ENCODE measurements at regions not wholly inside any gene's neighbourhood (a gene's known extent, or its start where the extent isn't known, plus 50 kb on each side); places are given as distances from the start of the nearest gene placed in this dataset.
"Not testable (repeated sequence)": the region's sequence is repeated elsewhere in the genome, so short reads cannot be mapped to it uniquely, and the experiment has no call there.

DNA sequence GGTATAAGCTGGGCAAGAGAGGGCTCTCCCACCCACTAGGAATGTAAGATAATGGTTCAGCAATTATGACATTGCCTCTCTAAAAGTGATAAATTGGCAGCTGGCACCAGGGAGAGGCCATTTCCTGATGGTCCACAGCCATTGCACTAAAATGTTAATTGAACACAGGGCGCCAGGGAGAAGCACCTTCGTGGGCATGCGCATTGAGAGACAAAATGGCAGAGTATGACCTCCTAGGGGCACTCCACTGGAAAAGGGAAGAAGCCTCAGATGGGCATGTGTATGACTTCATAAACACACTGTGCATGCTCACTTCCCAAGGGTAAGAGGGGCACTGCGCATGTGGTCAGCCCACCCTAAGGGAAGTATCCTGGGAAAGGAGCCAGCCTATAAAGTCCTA lies 419.2 kb downstream of the AGTPBP1 start:
- no peak for DNase-seq

DNA sequence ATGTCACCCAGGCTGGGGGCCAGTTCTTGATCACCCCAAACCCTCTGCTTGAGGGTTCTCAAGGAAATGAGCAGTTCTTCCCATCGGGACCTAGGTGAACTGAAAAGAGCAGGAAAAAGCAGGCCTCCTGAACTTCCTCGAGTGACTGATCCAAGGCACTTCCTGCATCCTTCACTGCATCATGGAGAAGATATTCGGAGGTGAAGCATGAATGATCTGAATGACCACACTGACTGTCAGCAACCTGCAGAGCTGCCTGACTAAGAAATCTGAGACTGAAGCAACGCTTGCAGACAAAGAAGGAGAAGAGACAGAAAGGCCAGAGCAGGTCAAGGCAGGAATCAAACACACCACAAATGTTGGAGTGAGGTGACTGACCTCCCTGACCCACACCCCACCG lies 420.2 kb downstream of the AGTPBP1 start:
- no peak for DNase-seq

DNA sequence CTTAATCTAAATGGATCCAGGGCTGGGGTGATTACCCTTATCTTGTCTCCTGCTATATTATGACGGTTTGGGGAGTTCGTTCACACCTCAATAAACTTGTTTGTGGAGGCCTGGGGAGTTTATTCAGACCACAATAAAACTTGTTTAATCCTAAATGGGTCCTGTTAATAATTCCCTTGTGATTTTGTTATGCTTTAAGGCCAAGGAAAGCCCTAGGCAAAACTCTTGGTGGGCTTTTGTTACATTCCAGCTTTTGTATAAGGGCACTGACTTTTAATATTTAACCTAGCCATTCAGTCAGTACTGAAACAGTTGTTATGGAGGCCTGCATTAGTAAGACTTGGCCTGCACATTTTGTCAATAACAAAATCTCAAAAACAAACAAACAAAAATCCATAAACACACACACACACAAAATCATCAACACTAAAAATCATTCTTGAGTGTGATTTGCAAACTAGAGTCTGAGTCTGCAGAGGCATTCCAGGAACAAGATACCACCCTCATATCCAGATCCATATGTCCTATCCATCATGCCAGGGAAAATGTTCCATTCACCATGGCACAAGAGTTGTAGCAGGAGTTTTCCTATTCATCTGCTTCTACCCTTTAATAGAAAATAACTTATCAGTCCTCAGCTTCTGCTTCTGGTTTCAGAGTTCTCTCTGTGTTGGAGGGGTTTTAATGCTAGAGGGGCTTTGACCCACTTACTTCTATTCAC lies 421.7 kb downstream of the AGTPBP1 start:
- no peak for DNase-seq

DNA sequence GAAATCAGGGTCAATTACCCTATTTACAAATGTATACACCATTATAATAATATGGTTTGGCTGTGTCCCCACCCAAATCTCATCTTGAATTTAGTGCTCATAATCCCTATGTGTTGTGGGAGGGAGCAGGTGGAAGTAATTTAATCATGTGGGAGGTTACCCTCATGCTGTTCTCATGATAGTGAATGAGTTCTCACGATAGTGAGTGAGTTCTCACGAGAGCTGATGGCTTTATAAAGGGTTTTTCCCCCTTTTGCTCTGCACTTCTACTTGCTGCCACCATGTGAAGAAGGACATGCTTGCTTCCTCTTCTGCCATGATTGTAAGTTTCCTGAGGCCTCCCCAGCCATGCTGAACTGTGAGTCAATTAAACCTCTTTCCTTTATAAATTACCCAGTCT lies 426.2 kb downstream of the AGTPBP1 start:
- DNase-seq: not testable (repeated sequence)

DNA sequence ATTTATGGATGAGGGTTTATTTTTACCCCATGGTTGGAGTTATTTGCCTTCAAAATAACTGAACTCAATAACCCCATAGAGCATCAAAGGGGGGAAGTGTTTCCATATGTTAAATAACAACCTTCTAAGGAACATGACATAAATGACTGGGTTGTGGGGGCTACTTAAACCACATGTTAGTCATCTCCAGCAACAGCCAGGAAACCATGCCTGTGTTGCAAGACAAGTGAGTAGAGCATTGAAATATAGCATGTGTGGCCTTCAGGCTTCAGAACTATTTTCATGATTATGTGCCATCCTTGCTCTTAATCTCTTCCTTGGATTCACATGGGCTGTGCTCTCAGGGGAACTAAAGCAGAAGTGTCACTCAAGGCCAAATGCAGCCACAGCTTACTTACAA lies 431.2 kb downstream of the AGTPBP1 start:
- no peak for DNase-seq

DNA sequence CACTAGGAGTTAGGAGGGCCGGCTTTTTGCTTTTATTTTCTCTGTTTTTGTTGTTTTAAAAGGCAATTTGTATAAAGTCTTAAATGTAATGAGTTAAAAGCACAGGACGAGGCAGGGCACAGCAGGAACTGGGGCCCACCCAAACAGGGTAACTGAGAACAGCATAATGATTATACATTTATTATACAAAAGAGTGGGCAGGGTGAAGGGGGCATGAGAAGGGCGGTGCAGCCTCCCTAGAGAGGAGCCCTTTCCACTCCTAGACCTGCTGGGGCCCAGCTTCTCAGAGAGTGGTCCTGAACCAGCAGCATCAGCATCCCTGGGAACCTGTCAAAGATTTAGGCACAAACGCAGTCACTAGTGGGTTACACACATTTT lies 438.0 kb downstream of the AGTPBP1 start:
- no peak for DNase-seq

DNA sequence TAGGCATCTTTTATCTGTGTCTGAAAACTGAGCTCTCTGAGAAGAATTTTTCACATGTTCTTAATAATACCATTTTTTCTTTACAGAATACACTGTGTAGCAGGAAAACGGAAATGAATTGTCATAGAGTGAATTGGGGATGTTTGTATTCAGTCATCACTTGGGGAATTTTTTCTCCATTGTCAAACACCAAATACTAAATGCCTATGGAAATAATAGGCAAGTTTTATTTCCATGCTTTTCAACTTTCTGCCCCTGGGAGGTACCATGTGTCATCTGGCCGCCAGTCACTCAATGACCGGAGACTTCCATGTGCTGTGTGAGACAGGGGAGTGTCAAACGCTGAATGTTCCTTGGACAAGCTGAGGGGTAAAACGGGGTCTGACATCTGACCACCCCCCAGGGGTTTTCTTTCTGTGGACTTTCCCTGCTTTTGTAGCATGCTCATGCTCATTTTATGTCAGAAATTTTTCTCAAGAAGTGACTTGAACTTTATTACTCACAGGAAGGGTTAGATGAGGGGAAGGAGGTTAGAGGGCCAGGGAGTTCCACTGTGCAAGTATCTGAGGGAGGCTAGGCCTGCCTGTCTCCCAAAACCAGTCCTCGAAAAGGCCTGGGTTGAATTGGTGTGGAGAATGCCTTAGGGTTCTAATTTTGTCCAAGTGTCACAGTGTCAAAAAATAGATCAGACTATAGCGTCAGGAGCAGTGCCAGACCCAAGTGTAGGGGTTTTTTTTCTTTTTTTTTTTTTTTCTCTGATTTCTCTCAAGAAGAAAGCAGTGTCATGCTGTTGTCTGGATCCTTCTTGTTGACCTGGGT lies 438.6 kb downstream of the AGTPBP1 start:
- no peak for DNase-seq

DNA sequence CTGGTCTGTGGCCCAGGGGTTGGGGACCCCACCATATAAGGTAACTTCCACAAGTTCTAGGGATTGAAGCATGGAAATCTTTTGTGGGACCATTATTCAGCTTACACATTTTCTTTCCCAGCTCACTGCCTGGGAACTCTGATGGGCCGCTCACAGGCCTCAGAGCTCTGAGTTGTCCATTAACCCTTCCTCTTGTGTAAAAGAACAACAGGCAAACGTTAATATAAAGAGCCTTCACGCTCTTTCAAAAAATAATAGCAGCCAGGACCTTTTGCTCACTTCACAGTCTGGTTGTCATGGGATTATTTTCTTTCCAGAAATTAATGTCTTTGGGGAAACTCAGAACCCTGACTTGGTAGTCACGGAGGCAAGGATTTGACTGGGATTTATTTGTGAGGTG lies 443.3 kb downstream of the AGTPBP1 start:
- no peak for DNase-seq

DNA sequence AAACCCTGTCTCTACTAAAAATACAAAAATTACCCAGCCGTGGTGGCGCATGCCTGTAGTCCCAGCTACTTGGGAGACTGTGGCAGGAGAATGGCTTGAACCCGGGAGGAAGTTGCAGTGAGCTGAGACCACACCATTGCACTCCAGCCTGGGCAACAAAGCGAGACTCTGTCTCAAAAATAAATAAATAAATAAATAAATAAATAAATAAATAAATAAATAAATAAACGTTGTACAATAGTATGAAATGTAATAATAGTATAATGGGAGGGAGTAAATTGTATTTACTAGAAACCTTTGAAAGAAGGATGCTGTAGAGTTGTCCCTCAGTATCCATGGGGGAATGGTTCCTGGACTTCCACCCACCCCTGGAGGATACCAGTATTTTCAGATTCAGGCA lies 446.5 kb downstream of the AGTPBP1 start:
- not testable (repeated sequence) for DNase-seq

DNA sequence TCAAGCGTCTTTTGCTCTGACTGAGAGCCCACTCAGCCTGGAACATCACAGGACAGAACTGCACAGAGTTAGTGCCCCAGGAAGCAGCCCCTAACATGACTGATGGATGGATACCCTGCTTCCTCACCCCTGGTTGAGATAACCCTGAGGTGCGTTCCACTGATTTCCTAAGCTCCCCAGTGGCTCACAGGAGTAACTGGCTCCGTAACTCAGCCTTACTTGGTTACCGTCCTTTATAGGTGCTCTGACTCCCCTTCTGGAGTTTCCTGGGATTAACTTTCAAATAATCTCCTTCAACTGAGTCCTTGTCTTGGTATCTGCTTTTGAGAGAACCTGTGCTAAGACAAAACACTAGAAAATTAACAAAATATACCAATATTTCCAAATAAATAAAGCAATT lies 449.5 kb downstream of the AGTPBP1 start:
- no peak for DNase-seq

DNA sequence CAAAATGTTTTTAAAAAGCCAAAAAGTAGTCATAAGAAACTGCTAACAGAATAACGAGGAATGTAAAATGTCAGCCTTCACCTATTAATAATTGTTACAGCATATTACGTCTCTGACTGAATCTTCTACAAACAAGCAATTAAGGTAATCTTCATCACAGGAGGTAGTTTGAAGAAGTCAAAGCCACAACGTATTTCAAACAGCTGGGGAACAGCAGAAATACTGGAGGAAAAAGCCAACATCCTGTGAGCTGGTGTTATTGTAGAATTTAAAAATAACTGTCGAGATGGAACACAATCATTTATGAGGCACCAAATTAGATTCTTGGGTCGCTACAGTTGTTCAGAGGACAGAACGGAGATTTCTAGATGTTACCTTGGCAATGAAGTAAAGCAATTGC lies 450.5 kb downstream of the AGTPBP1 start:
- DNase-seq: no peak

DNA sequence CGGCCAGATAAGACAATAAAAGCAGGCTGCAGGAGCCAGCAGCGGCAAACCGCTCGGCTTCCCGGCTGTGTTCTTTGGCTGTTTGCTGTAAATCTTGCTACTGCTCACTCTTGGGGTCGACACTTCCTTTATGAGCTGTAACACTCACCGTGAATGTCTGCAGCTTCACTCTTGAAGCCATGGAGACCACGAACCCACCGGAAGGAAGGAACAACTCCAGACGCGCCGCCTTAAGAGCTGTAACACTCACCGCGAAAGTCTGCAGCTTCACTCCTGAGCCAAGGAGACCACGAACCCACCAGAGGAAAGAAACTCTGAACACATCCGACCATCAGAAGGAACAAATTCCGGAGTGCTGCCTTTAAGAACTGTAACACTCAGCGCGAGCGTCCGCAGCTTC lies 451.7 kb downstream of the AGTPBP1 start:
- peak; percentile 0 for DNase-seq

DNA sequence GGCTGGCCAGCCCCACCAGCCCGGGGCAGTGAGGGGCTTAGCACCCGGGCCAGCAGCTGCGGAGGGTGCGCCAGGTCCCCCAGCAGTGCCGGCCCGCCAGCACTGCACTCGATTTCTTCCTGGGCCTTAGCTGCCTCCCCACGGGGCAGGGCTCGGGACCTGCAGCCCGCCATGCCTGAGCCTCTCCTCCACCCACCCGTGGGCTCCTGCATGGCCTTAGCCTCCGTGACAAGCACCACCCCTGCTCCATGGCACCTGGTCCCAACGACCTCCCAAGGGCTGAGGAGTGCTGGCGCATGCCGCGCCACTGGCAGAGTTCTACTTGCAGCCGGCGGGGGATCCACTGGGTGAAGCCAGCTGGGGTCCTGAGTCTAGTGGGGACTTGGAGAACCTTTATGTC lies 452.6 kb downstream of the AGTPBP1 start:
- DNase-seq: no peak

DNA sequence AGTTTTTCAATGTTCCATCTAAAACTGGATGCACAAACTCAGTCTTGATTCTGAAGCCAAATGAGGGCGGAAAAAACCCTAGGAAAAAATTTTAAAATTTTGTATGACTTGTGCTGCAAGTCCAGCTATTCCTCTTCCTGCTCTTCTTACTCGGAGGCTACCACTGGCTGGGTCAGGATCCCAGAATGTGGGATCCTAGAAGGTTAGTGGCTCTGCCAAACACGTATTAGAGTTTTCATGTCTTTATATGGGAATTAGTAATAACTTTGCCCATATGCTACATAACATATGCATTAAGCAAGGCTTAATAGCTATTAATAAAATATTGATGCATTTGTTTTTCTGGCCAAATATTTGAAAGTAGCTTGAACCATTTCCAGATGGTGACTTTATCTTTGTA lies 458.3 kb downstream of the AGTPBP1 start:
- no peak for DNase-seq

DNA sequence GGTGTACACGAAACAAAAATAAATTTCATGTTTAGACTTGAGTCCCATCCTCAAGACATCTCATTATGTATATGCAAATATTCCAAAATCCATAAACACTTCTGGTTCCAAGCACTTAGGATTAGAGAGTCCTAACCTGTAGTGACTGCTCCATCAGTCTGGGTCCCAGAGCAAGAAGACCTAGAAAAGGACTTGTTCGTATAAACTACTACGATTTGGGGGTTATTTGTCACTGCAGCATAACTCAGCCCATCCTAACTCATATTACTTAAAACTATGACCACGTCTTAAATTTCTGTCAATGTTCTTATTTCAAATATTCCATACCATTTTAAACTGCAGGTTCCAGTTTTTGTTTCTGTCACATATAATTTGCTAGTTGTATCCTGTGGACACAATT lies 463.0 kb downstream of the AGTPBP1 start:
- no peak for DNase-seq

DNA sequence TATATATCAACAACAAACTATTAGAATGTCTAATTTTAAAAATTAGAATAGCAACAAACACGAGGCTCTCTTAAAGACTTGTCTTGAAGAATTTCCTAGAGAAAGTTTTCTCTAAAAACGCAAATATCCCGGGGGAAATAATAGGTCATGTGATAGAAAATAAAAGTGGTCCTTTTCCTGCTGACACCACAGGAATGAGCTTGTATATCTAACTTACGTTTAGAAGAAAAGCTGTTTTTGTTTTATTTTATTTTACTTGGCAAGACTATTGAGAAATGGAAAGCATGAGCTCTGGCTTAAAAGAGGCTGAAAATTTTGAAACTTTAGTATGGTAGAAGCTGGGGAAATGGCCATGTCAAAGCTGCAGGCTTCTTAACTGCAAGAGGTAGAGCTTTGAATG lies 465.0 kb downstream of the AGTPBP1 start:
- DNase-seq: no peak

DNA sequence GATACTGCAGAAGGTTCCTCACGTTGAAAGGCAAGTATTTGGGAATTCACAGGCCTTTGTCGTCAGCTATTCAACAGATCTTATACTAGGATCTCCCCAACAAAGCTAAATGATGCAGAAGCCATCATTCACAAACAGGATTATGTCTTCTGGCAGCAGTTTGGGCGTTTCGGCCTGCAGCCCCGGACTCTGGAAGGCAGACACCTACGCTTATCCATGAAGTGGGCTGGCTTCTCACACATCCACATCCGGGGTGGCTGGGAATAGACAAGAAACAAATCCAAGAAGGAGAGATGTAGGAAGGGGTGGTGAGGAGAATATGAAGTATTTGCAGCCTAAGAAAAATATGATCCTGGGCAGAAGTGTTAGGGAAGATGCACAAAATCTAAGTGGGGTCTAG lies 471.9 kb downstream of the AGTPBP1 start:
- DNase-seq: no peak

DNA sequence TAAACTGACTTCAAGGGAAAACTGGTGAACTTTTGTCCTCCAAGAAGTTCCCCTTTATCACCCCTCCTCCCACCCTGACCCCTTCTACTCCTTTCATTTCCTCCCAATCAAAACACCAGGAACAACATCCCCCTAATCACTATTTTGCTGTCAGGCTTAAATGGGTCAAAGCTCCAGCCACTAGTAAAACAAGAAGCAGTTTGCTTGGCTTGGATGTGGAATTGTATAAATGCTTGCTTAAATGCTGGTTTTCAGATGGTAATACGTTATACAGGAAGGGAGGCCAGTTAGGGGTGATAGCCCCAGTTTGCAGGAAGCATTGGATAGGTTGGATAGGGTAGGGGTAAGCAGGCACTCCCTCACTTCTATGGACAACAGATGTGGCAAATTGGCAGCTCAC lies 473.6 kb downstream of the AGTPBP1 start:
- DNase-seq: no peak

DNA sequence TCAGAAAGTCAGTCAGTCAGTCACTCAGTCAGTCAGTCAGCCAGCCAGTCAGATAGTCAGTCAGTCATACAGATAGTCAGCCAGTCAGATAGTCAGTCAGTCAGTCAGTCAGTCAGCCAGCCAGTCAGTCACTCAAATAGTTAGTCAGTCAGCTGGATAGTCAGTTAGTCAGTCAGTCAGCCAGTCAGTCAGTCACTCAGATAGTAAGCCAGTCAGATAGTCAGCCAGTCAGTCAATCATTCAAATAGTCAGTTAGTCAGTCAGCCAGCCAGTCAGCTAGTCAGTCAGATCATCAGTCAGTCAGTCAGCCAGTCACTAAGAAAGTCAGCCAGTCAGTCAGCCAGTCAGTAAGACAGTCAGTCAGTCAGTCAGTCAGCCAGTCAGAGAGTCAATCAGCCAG lies 477.1 kb downstream of the AGTPBP1 start:
- DNase-seq: no peak

DNA sequence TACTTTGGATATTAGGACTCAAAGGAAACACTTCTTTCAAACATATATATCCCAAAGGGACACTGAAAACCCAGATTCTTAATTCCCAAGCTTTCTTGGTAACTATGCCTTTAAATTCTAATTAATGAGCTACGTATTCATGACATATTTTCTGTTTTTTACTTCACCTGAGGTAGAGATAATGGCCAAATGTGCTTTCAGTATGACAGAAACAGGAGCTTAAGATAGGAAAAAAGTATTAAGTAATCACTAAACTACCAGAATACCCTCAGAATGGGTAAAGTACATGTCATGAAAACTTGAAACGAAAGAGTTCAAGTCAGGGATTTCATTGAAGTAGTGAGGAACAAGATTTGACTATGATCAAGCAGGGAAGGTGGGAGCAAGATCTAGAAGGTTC lies 478.5 kb downstream of the AGTPBP1 start:
- no peak for DNase-seq

DNA sequence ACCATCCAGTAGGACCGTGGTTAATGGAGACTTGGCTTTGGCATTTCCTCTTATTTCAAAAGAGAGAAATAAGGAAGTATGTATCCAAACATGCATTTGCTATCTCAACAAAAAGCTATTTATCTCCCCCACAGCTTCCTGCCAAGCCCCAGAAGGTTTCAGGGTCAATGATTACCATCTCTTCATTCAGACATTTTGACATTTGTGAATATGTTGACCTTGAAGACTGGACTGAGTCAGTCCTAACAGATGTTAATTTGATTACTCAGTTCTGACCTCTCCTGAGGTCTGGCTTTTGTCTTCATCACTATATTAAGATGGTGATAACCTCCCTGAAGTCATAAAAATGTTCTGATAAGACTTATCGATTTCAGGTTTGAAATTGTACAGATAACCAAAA lies 479.4 kb downstream of the AGTPBP1 start:
- no peak for DNase-seq

DNA sequence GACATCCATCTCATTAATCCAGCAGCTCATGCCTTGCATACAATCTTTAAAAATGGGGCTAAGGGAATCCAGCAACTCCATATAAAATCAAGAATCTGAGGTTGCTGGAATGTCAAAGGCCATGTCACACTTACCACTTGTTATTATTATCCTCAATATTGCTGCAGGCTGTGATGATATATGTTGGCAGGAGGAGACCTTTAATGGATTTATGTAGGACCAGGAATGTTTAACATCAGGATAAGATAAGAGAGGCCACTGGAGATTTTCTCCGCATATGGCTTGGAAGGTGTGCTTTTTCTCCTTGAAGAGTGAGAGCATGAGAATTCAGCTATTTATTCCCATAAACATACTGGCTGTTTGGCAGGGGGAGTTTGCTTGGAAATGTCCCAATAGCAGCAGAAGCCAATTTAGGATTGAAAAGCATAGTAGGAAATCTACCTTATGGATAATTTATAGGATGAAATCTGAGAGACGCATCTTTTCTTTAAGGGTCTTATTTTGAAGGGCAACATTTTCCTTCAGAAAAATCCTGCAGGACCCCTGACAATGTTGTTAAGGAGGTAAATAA lies 481.4 kb downstream of the AGTPBP1 start:
- no peak for DNase-seq

DNA sequence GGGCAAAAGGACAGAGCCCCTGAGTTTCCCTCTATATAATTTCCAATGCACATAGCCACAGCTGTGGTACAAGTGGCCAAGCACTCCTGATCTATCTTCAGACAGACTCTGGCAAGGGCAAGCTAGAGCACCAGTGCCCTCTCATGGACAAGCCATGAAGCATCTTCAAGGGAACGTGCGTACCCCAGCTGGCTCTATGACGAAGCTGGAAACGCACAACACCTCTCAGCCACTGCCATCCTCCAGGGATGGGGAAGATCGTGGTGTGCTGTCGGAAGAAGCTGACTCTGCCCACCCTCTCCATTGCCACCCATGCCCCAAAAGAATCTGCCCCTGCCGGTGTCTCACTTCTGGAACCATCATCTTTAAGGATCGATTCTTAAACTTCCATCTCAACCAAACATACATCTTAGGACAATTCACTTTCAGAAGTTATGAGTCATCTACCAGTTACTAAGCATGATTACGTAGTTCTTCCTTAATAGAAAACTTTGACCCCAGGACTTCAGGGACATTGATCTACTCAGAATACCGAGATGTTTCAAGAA lies 482.9 kb downstream of the AGTPBP1 start:
- no peak for DNase-seq

DNA sequence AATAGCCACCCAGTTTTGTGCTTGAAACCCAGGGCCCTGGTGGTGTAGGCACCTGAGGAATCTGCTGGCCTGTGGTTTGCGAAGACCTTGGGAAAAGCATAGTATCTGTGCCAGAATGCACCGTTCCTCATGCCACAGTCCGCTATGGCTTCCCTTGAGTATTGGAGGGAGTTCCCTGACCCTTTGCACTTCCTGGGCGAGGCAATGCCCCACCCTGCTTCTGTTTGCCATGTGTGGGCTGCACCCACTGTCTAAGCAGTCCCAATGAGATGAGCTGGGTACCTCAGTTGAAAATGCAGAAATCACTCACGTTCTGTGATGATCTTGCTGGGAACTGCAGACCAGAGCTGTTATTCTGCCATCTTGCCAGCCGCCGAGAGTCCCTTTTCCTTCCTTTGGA lies 483.5 kb downstream of the AGTPBP1 start:
- no peak for DNase-seq
